Retinal pigment epithelial cell (primary cell): ENCODE measurements at regions not wholly inside any gene's neighbourhood (a gene's known extent, or its start where the extent isn't known, plus 50 kb on each side); places are given as distances from the start of the nearest gene placed in this dataset.

Source experiments
- DNase-seq: peaks from one replicate; pipeline ENCODE4 v3.0.0-alpha.2; 2010; ENCODE audit warnings: low read depth
- H3K4me3 ChIP-seq: 2 replicates; pipeline ENCODE4 v1.5.1; 2011; ENCODE audit warnings: mild to moderate bottlenecking, low read length, control low read depth, moderate library complexity
- TF ChIP-seq, protein P1 (sequence below): conservative IDR thresholded peaks from 2 replicates; pipeline ENCODE4 v1.5.1; 2011; ENCODE audit warnings: low read depth, low read length, control low read depth, inconsistent platforms

DNA sequence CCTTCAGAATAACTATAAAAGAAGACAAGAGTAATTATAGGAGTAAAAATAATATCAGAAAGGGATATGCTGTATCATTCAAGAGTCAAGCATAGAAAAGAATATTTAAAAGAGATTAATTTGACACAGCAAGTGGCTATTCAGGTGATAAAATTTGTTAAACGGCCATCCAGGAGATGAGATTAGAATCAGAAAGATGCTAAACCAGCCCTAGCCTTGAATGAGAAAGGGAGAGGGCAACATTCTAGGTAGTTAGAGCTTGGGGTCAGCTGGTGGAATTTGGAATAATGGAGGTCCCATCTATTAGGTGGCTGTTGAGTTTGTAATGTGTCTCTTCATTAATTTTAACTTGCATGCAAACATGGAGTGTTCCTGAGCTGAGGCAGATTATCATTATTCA is 350.5 kb upstream of the PABPC4L start:
- no peak for DNase-seq
- TF ChIP-seq, protein P1, sequence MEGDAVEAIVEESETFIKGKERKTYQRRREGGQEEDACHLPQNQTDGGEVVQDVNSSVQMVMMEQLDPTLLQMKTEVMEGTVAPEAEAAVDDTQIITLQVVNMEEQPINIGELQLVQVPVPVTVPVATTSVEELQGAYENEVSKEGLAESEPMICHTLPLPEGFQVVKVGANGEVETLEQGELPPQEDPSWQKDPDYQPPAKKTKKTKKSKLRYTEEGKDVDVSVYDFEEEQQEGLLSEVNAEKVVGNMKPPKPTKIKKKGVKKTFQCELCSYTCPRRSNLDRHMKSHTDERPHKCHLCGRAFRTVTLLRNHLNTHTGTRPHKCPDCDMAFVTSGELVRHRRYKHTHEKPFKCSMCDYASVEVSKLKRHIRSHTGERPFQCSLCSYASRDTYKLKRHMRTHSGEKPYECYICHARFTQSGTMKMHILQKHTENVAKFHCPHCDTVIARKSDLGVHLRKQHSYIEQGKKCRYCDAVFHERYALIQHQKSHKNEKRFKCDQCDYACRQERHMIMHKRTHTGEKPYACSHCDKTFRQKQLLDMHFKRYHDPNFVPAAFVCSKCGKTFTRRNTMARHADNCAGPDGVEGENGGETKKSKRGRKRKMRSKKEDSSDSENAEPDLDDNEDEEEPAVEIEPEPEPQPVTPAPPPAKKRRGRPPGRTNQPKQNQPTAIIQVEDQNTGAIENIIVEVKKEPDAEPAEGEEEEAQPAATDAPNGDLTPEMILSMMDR: no peak
- H3K4me3 ChIP-seq: no peak overlapping the region

DNA sequence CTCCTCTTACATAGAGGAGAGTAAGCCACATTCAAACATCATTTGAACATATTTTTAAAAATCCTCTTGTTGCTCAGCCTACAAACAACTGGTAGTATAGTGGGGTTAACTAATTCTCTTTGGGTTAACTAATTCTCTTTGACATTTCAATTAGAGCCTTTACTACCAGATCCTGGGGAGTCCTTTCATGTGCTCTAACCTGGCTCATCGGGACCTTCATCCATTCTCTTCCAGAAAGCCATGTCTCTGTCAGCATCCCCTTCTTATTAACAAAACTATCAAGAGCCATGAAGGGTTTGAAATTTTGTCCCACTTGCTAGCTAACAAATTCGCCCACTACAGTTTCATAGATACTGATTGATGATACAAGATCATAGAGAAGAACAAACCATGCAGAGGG is 349.8 kb upstream of the PABPC4L start:
- H3K4me3 ChIP-seq: no peak overlapping the region
- TF ChIP-seq, protein P1: no peak
- DNase-seq: no peak

DNA sequence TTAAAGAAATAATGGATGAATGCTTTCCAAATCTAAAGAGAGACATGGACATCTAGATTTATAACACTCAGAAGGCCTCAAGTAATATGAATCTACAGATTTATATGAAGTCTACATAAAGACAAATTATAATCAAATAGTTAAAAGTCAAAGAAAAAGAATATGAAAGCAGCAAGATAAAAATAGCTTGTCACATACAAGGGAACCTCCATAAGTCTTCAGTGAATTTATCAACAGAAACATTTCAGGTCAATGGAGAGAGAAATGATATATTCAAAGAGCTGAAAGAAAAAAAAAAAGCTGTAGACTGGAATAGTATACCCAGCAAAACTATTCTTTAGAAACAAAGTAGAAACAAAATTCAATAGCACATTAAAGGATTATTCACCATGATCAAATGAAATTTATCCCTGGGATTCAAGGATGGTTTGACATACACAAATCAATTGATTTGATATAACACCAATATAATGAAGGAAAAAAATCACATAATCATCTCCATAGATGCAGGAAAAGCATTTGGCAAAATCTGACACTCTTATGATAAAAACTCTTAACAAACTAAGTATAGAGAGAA is 346.6 kb upstream of the PABPC4L start:
- no peak overlapping the region for H3K4me3 ChIP-seq
- TF ChIP-seq, protein P1: no peak
- no peak for DNase-seq

DNA sequence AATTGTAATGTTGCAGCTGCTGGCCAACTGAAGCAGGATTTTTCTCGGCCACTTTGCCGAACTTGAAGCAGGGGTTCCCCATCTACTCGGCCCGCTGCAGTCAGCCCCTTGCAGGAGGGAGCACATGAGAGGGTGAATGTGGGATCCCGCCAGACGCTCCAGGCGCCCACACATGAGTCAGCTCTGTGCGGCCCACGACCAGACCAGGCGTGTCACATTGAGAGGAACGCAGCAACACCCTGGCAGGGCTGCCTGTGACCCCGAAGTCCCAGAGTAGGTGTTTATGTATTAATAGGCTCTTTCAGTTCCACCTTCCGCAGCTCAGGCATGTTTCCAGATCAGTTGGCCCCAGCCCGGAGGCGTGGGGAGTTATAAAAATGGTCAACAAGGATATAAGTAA is 344.7 kb upstream of the PABPC4L start:
- no peak for DNase-seq
- TF ChIP-seq, protein P1: no peak
- H3K4me3 ChIP-seq: no peak overlapping the region

DNA sequence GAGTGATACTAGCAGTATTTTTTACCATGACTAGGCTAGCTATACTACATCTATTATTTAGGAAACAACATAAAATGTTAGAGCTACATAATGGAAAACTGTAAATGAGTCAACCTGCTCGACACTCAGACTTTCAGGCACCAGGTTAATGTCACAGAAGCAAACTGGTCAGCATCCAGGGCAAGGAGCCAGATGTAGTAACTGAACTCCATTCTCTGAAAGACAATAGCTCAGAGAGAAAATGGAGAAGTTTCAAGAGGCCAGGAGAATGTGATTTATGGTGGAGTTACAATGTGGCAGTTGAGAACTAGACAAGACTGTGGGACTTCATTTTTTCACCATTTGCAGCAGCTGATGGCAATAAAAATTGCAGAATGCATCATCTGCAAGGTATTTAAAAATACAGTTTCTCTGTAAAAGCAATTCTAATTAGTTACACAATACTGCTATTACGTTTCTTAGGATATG is 342.7 kb upstream of the PABPC4L start:
- peak; percentile 21 for DNase-seq
- TF ChIP-seq, protein P1: no peak
- no peak overlapping the region for H3K4me3 ChIP-seq

DNA sequence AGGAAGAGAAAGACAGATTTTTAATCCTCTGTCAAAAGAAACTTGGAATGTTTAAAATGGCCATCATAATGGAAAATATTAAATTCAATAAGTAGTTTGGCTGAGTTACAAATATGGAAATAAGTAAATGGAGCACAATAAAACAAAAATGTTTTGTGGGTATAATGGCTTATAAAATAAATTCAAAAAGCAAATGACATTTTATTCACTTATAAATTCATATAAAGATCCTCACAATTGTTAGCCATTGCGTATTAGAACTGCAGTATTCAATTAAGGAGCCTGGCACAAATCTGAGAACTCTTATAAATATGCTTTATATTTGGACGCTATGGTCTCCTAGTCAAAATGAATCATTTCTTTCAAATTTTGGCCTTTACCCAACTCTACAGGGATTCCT is 339.0 kb upstream of the PABPC4L start:
- no peak overlapping the region for H3K4me3 ChIP-seq
- no peak for DNase-seq
- TF ChIP-seq, protein P1: no peak

DNA sequence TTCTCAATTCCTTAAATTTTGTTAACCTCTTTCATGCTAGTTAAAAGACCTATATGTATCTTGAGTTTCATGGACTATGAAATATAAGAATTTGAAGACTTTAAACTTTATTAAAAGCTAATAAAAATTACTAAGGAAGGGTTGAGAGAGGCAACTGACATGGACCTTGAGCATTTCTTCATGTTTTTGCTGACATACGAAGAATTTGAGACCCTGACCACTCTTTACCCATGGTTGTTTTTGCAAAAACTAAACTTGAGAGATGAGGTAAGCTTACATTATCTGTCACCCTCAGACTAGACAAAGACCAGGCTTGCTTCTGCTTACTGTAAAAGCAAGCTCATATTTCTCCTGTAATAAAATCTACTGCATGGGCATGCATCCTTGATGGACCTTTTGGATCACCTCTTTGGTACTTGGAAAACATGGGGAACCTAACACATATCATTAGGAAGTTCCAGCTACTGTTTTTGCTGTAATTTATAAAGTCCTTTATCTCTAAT is 338.2 kb upstream of the PABPC4L start:
- TF ChIP-seq, protein P1: no peak
- DNase-seq: no peak
- H3K4me3 ChIP-seq: no peak overlapping the region
